HepG2 (cell line): ENCODE measurements at regions not wholly inside any gene's neighbourhood (a gene's known extent, or its start where the extent isn't known, plus 50 kb on each side); places are given as distances from the start of the nearest gene placed in this dataset.

Experiments used
- ATAC-seq: fragments of 200-7000 bp; cut with Tn5 transposase; 3 replicates; pipeline ENCODE4 v1.9.1; 2020; ENCODE audit warnings: mild to moderate bottlenecking, moderate library complexity
- BruUV-seq: library from RNA; stranded (reverse); fragments of 400-500 nt; replicated peaks from 2 replicates; lab custom pipeline; 2021; lab: Mats Ljungman, UMichigan
- CTCF ChIA-PET: fragments of 300-600 bp; formaldehyde crosslinking; extraction: SDS; loops from one replicate; lab custom pipeline; 2021; ENCODE audit warnings: low total read pairs, inconsistent platforms, low intra/inter-chr PET ratio; lab: Yijun Ruan, JAX
- POLR2A ChIA-PET: fragments of 350-600 bp; sonication (Branson Sonifier 250); formaldehyde crosslinking; loops from one replicate; lab custom pipeline; 2020; ENCODE audit warnings: antibody characterized with exemption, inconsistent platforms; lab: Yijun Ruan, JAX
- DNase-seq: peaks from one replicate; pipeline ENCODE4 v3.0.0-alpha.2; 2015; ENCODE audit warnings: low spot score
- FAIRE-seq: peaks from 3 replicates; lab custom pipeline; 2011; peaks lifted over from hg19 to GRCh38; lab: Jason Lieb, UNC
- H2AFZ ChIP-seq: one replicate; pipeline ENCODE4 v1.6.1; 2011; ENCODE audit warnings: low read length, inconsistent platforms
- H3K27ac ChIP-seq: fragments of 300-600 bp; 3 replicates; pipeline ENCODE4 v1.8.0; 2011; ENCODE audit warnings: mixed run types, mild to moderate bottlenecking, mixed read lengths, low read length, inconsistent platforms; ENCODE audit not compliant: insufficient read depth; ENCODE audit errors: extremely low read length
- H3K27me3 ChIP-seq, 2 experiments: fragments of 200-600 bp in 1 of 2; 2 replicates in 1 of 2; 3 replicates in 1 of 2; pipeline versions ENCODE4 v1.6.0 to v1.8.0; 2011; ENCODE audit warnings: low read length in 2 of 2, mild to moderate bottlenecking in 2 of 2, moderate library complexity in 2 of 2, inconsistent platforms in 1 of 2; ENCODE audit not compliant: insufficient read depth in 2 of 2, control insufficient read depth in 1 of 2
- H3K36me3 ChIP-seq, 2 experiments: fragments of 200-600 bp in 1 of 2; replicated peaks in 1 of 2; 2 replicates in 1 of 2; 3 replicates in 1 of 2; pipeline versions ENCODE4 v1.5.1 to v1.8.0; 2011; ENCODE audit warnings: low read length in 2 of 2, inconsistent platforms in 1 of 2; ENCODE audit not compliant: insufficient read depth in 2 of 2, control insufficient read depth in 1 of 2
- H3K4me1 ChIP-seq: 2 replicates; pipeline ENCODE4 v1.5.1; 2012; ENCODE audit warnings: low read length, inconsistent platforms; ENCODE audit not compliant: insufficient read depth
- H3K4me2 ChIP-seq: 2 replicates; pipeline ENCODE4 v1.6.0; 2011; ENCODE audit warnings: low read depth, low read length, inconsistent platforms
- H3K4me3 ChIP-seq, 3 experiments: fragments of 200-600 bp in 1 of 3; sonication (generic), shearing (Covaris generic) in 1 of 3; replicated peaks in 1 of 3; 2 replicates each; pipeline ENCODE4 v1.5.1; 2011 to 2016; ENCODE audit warnings: low read length in 3 of 3, inconsistent platforms in 2 of 3, low read depth in 2 of 3, mild to moderate bottlenecking in 2 of 3, control low read depth in 1 of 3, mixed read lengths in 1 of 3; ENCODE audit not compliant: insufficient read depth in 1 of 3
- H3K79me2 ChIP-seq: one replicate; pipeline ENCODE4 v1.6.1; 2011; ENCODE audit warnings: low read length, inconsistent platforms; ENCODE audit not compliant: insufficient read depth
- H3K9ac ChIP-seq: 2 replicates; pipeline ENCODE4 v1.6.0; 2011; ENCODE audit warnings: mild to moderate bottlenecking, low read depth, low read length, inconsistent platforms; ENCODE audit not compliant: insufficient read depth
- H3K9me3 ChIP-seq: 2 replicates; pipeline ENCODE4 v1.5.1; 2012; ENCODE audit warnings: mild to moderate bottlenecking, low read length
- H4K20me1 ChIP-seq: 2 replicates; pipeline ENCODE4 v1.6.0; 2011; ENCODE audit warnings: inconsistent platforms, mild to moderate bottlenecking, low read length, moderate library complexity; ENCODE audit not compliant: insufficient read depth
- AGO2 ChIP-seq: fragments of 200-400 bp; formaldehyde crosslinking; optimal IDR thresholded peaks from 2 replicates; pipeline ENCODE3; 2017; ENCODE audit warnings: mild to moderate bottlenecking, low read depth, low read length, moderate library complexity
- ATAD3A ChIP-seq: sonication (generic); formaldehyde crosslinking; IDR thresholded peaks from 2 replicates; pipeline ENCODE4 v1.4.0; 2020; ENCODE audit warnings: missing genetic modification reagents
- ATF1 ChIP-seq: IDR thresholded peaks from 2 replicates; pipeline ENCODE4 v1.6.1; 2016; ENCODE audit warnings: mild to moderate bottlenecking, control low read depth
- GLI4 ChIP-seq: sonication (generic); formaldehyde crosslinking; IDR thresholded peaks from 2 replicates; pipeline ENCODE4 v1.5.1; 2020; ENCODE audit warnings: missing genetic modification reagents, mild to moderate bottlenecking, moderate library complexity, borderline replicate concordance
- HDAC6 ChIP-seq: fragments of 200-600 bp; sonication (generic); IDR thresholded peaks from 2 replicates; pipeline ENCODE4 v1.7.0; 2017; ENCODE audit warnings: mild to moderate bottlenecking, antibody characterized with exemption, low read length, low read depth
- NCOA5 ChIP-seq: sonication (generic); formaldehyde crosslinking; IDR thresholded peaks from 2 replicates; pipeline ENCODE4 v1.4.0; 2020; ENCODE audit warnings: missing genetic modification reagents
- NFYC ChIP-seq: IDR thresholded peaks from 2 replicates; pipeline ENCODE4 v1.6.1; 2016; ENCODE audit warnings: missing genetic modification reagents, missing compliant biosample characterization
- REPIN1 ChIP-seq: sonication (generic); formaldehyde crosslinking; IDR thresholded peaks from 2 replicates; pipeline ENCODE4 v1.8.0; 2022; ENCODE audit warnings: missing genetic modification reagents, low read depth, mild to moderate bottlenecking, borderline replicate concordance
- TP53 ChIP-seq: sonication (generic); formaldehyde crosslinking; conservative IDR thresholded peaks from 2 replicates; pipeline ENCODE4 v1.4.0; 2020; ENCODE audit warnings: missing genetic modification reagents
- ZBTB7B ChIP-seq: sonication (generic); formaldehyde crosslinking; IDR thresholded peaks from 2 replicates; pipeline ENCODE4 v1.4.0; 2020; ENCODE audit warnings: missing genetic modification reagents
- ZZZ3 ChIP-seq: sonication (generic); formaldehyde crosslinking; IDR thresholded peaks from 2 replicates; pipeline ENCODE4 v1.4.0; 2020; ENCODE audit warnings: missing genetic modification reagents, mild to moderate bottlenecking, borderline replicate concordance
- in situ Hi-C: cut with HindIII; loops from 2 replicates; pipeline ENCODE4 v1.10.0; 2017; ENCODE audit warnings: low pct_unique_long_range_greater_than_20kb; ENCODE audit not compliant: extremely low pct_ligation_motif_present
- intact Hi-C: fragments of 100-400 bp; cut with micrococcal nuclease; formaldehyde crosslinking; loops from one replicate; pipeline ENCODE4 v1.10.0; 2022; ENCODE audit not compliant: unreplicated experiment
- TF ChIP-seq, protein P1 (sequence below): sonication (generic); formaldehyde crosslinking; IDR thresholded peaks from 2 replicates; pipeline ENCODE4 v1.4.0; 2020; ENCODE audit warnings: low read depth, missing genetic modification reagents
- TF ChIP-seq, protein P2 (sequence below): sonication (generic); formaldehyde crosslinking; IDR thresholded peaks from 2 replicates; pipeline ENCODE4 v1.8.1; 2023; ENCODE audit warnings: mild to moderate bottlenecking, missing genetic modification reagents, borderline replicate concordance
- TF ChIP-seq, protein P3 (sequence below): sonication (generic); formaldehyde crosslinking; IDR thresholded peaks from 2 replicates; pipeline ENCODE4 v1.4.0; 2020; ENCODE audit warnings: missing genetic modification reagents; ENCODE audit errors: not compliant biosample characterization

DNA sequence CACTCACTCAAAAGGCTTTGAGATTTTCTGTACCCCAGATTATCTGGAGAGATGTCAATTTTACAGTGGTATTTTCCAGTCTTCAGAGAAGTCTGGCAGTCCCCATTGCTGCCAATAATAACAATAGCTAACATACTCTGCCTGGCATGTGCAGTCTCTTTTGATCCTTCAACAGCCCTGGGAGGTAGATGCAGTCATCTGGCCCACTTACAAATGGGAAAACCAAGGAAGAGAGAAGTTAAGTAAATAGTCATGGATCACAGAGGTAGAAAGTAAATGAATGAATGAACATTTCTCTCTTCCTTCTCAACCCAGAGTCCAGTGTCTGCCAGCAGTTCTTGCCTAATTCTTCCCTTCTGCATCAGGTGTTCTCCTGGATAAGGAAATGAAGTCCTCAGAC lies 113.0 kb upstream of the EDNRA start:
- Histone ChIP-seq H3K27ac (no peak overlapping the region), H3K9ac (no peak overlapping the region), H3K36me3 (no peaks in the 10 kb centered on the region), H3K9me3 (no peaks in the 10 kb centered on the region), H4K20me1 (no peaks in the 10 kb centered on the region), H3K27me3 (no peaks in the 10 kb centered on the region)
- CTCF ChIA-PET, result no interaction called here
- ATAC-seq, result no peak
- no TSS peak for BruUV-seq
- FAIRE-seq, result no peak
- no peak for DNase-seq
- TF ChIP-seq GLI4 (CRISPR knock-in tag), result no peak
- TF ChIP-seq, all 625 proteins: peak for 0
- Histone ChIP-seq H3K4me1 (no peaks in the 10 kb centered on the region), H2AFZ (no peak overlapping the region), H3K4me3 (no peak overlapping the region), H3K79me2 (no peaks in the 10 kb centered on the region), H3K4me2 (no peak overlapping the region)
- intact Hi-C loops (no loop called here), in situ Hi-C loops (no loop called here)
- POLR2A ChIA-PET, result no interaction called here

DNA sequence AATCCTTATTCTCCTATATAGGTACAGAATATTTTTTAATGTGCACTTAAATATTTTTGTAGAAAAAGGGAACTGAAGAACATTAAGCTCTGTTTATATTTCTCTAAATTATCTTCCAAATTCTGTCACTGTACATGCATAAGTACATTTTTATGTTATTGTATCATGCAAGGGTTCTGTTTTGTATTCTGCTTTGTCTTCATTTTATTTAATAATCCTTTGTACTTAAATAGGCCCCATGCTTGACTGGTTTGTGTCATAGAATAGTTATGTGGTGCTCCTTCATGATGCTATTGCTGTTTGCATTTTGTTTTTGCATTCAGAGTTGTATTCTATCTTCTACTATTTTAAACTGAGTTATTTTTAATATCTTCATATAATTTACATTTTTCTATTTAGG lies 111.9 kb upstream of the EDNRA start:
- no peaks in the 10 kb centered on the region for H3K27me3 ChIP-seq
- H2AFZ ChIP-seq, result no peak overlapping the region
- no peak overlapping the region for H3K27ac ChIP-seq
- no TSS peak for BruUV-seq
- FAIRE-seq (no peak), DNase-seq (no peak), ATAC-seq (no peak)
- no peak overlapping the region for H3K4me2 ChIP-seq
- no peak overlapping the region for H3K4me3 ChIP-seq
- no peaks in the 10 kb centered on the region for H3K36me3 ChIP-seq
- H4K20me1 ChIP-seq, result no peaks in the 10 kb centered on the region
- POLR2A ChIA-PET, result no interaction called here
- H3K79me2 ChIP-seq, result no peaks in the 10 kb centered on the region
- H3K4me1 ChIP-seq, result no peaks in the 10 kb centered on the region
- in situ Hi-C loops (no loop called here), intact Hi-C loops (no loop called here)
- H3K9me3 ChIP-seq, result no peaks in the 10 kb centered on the region
- H3K9ac ChIP-seq, result no peak overlapping the region
- TF ChIP-seq ATAD3A (CRISPR knock-in tag), result no peak
- TF ChIP-seq REPIN1 (CRISPR knock-in tag), result no peak
- TF ChIP-seq, protein P1, sequence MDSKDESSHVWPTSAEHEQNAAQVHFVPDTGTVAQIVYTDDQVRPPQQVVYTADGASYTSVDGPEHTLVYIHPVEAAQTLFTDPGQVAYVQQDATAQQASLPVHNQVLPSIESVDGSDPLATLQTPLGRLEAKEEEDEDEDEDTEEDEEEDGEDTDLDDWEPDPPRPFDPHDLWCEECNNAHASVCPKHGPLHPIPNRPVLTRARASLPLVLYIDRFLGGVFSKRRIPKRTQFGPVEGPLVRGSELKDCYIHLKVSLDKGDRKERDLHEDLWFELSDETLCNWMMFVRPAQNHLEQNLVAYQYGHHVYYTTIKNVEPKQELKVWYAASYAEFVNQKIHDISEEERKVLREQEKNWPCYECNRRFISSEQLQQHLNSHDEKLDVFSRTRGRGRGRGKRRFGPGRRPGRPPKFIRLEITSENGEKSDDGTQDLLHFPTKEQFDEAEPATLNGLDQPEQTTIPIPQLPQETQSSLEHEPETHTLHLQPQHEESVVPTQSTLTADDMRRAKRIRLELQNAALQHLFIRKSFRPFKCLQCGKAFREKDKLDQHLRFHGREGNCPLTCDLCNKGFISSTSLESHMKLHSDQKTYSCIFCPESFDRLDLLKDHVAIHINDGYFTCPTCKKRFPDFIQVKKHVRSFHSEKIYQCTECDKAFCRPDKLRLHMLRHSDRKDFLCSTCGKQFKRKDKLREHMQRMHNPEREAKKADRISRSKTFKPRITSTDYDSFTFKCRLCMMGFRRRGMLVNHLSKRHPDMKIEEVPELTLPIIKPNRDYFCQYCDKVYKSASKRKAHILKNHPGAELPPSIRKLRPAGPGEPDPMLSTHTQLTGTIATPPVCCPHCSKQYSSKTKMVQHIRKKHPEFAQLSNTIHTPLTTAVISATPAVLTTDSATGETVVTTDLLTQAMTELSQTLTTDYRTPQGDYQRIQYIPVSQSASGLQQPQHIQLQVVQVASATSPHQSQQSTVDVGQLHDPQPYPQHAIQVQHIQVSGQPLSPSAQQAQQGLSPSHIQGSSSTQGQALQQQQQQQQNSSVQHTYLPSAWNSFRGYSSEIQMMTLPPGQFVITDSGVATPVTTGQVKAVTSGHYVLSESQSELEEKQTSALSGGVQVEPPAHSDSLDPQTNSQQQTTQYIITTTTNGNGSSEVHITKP (CRISPR knock-in tag), result no peak
- no peak for TF ChIP-seq AGO2
- TF ChIP-seq NCOA5 (CRISPR knock-in tag), result no peak
- TF ChIP-seq, protein P2, sequence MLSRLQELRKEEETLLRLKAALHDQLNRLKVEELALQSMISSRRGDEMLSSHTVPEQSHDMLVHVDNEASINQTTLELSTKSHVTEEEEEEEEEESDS (CRISPR knock-in tag), result no peak
- TF ChIP-seq HDAC6, result no peak
- TF ChIP-seq NFYC (CRISPR knock-in tag), result no peak
- no peak for TF ChIP-seq TP53 (CRISPR knock-in tag)
- TF ChIP-seq ZZZ3 (CRISPR knock-in tag), result no peak
- TF ChIP-seq ATF1 (CRISPR knock-in tag), result no peak
- TF ChIP-seq, protein P3, sequence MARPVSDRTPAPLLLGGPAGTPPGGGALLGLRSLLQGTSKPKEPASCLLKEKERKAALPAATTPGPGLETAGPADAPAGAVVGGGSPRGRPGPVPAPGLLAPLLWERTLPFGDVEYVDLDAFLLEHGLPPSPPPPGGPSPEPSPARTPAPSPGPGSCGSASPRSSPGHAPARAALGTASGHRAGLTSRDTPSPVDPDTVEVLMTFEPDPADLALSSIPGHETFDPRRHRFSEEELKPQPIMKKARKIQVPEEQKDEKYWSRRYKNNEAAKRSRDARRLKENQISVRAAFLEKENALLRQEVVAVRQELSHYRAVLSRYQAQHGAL, result no peak
- TF ChIP-seq ZBTB7B (CRISPR knock-in tag), result no peak
- CTCF ChIA-PET, result no interaction called here
